ENCODE measurements at regions not wholly inside any gene's neighbourhood (a gene's known extent, or its start where the extent isn't known, plus 50 kb on each side); places are given as distances from the start of the nearest gene placed in this dataset.

DNA sequence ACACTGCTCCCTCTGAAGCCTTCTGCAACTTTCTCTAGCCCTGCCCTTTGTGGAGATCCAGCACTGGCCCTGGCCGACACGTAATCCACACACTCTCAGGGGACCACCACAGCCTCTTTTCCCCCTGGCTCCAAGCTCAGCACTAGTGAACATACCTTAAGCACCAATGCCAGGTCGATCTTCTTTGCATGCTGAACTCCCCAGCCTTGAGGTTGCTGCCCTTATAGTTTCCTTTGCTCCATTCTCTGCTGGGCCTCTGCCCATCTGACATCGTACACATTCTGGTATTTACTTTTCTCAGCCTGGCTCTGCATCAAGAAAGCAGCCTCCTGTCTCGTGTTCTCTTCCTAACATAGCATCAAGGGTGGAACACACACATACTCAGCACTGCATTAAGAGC lies 361.5 kb downstream of the LPIN1 start:
- no peaks in the 10 kb centered on the region for H3K79me2 ChIP-seq (ENCODE audit: control insufficient read depth, insufficient read depth, low read length)
- H3K4me1 ChIP-seq (ENCODE audit: control insufficient read depth, extremely low read depth, insufficient read depth, low read length): peaks cover 12% of the 10 kb centered on the region
- no peaks in the 10 kb centered on the region for H3K9me3 ChIP-seq (ENCODE audit: control insufficient read depth, low read depth, low read length)
- no peaks in the 10 kb centered on the region for H3K9me1 ChIP-seq (ENCODE audit: control insufficient read depth, extremely low read depth, insufficient read depth, low read length)
- H2AFZ ChIP-seq (ENCODE audit: control insufficient read depth, low read length): no peak overlapping the region
- dilution Hi-C loops (cut with MboI; ENCODE audit: extremely low pct_ligation_motif_present, low sequenced_read_pairs): no loop called here
- no peak for TF ChIP-seq EZH2 (IDR thresholded peaks at IDR 0.05; ENCODE audit: low read length)
- TF ChIP-seq, protein P1, sequence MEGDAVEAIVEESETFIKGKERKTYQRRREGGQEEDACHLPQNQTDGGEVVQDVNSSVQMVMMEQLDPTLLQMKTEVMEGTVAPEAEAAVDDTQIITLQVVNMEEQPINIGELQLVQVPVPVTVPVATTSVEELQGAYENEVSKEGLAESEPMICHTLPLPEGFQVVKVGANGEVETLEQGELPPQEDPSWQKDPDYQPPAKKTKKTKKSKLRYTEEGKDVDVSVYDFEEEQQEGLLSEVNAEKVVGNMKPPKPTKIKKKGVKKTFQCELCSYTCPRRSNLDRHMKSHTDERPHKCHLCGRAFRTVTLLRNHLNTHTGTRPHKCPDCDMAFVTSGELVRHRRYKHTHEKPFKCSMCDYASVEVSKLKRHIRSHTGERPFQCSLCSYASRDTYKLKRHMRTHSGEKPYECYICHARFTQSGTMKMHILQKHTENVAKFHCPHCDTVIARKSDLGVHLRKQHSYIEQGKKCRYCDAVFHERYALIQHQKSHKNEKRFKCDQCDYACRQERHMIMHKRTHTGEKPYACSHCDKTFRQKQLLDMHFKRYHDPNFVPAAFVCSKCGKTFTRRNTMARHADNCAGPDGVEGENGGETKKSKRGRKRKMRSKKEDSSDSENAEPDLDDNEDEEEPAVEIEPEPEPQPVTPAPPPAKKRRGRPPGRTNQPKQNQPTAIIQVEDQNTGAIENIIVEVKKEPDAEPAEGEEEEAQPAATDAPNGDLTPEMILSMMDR (optimal IDR thresholded peaks at IDR 0.05 in 1 of 3, IDR thresholded peaks at IDR 0.05 in 1 of 3, conservative IDR thresholded peaks at IDR 0.05 in 1 of 3; ENCODE audit: extremely low read depth in 1 of 3, insufficient read depth in 2 of 3, low read length in 3 of 3): no peak
- peak; percentile 20 for FAIRE-seq
- no peaks in the 10 kb centered on the region for H3K36me3 ChIP-seq (ENCODE audit: control insufficient read depth in 2 of 2, extremely low read depth in 1 of 2, insufficient read depth in 2 of 2, low read length in 2 of 2)
- no peaks in the 10 kb centered on the region for H4K20me1 ChIP-seq (ENCODE audit: control insufficient read depth, extremely low read depth, insufficient read depth, low read length)
- no peak for DNase-seq (ENCODE audit: low read depth, low spot score)
- no peak overlapping the region for H3K4me3 ChIP-seq (ENCODE audit: control insufficient read depth in 2 of 3, extremely low read depth in 1 of 3, insufficient read depth in 2 of 3, low read depth in 1 of 3, low read length in 3 of 3)
- H3K9ac ChIP-seq (ENCODE audit: control insufficient read depth, extremely low read depth, insufficient read depth, low read length): no peak overlapping the region
- no peak overlapping the region for H3K27ac ChIP-seq (ENCODE audit: control insufficient read depth, insufficient read depth, low read length)
- H3K4me2 ChIP-seq (ENCODE audit: control insufficient read depth, extremely low read depth, insufficient read depth, low read depth, low read length): no peak overlapping the region
- H3K27me3 ChIP-seq (ENCODE audit: control insufficient read depth, extremely low read depth, insufficient read depth, low read length): no peaks in the 10 kb centered on the region

DNA sequence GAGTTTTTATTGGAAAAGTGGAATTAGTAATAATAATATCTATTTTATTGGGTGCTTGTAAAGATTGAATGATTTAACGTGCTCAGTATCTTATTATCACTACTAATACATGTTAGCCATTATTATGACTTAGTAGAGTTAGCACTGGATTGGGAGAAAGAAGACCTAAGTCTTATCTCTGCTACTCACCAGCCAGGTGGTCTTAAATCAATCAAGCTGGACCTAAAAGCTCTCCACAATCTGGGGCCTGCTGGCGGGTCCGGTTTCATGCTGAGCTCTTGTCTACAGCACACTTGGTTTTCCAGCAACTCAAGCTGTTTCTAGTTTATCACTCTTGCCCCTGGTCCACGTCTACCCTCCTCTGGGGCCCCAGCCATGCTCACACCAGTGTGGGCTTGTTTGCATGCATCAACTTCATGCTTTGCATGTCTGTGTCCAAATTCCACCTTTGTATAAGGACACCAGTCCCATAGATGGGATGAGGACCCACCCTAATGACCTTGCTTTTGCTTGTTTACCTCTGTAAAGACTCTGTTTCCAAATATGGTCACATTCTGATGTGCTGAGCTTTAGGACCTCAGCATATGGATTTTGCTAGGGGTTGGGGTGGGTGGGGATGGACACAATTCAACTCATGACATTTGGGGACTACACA lies 363.1 kb downstream of the LPIN1 start:
- no peak for FAIRE-seq

More for the DNA sequence above, 363.1 kb downstream of the LPIN1 start:
- Histone ChIP-seq H3K9me3 (ENCODE audit: control insufficient read depth, low read depth, low read length) (no peaks in the 10 kb centered on the region), H2AFZ (ENCODE audit: control insufficient read depth, low read length) (no peak overlapping the region), H3K9me1 (ENCODE audit: control insufficient read depth, extremely low read depth, insufficient read depth, low read length) (no peaks in the 10 kb centered on the region), H3K4me3 (ENCODE audit: control insufficient read depth in 2 of 3, extremely low read depth in 1 of 3, insufficient read depth in 2 of 3, low read depth in 1 of 3, low read length in 3 of 3) (no peak overlapping the region), H3K36me3 (ENCODE audit: control insufficient read depth in 2 of 2, extremely low read depth in 1 of 2, insufficient read depth in 2 of 2, low read length in 2 of 2) (no peaks in the 10 kb centered on the region), H3K9ac (ENCODE audit: control insufficient read depth, extremely low read depth, insufficient read depth, low read length) (no peak overlapping the region), H3K27ac (ENCODE audit: control insufficient read depth, insufficient read depth, low read length) (no peak overlapping the region), H3K79me2 (ENCODE audit: control insufficient read depth, insufficient read depth, low read length) (no peaks in the 10 kb centered on the region), H3K4me2 (ENCODE audit: control insufficient read depth, extremely low read depth, insufficient read depth, low read depth, low read length) (no peak overlapping the region), H3K4me1 (ENCODE audit: control insufficient read depth, extremely low read depth, insufficient read depth, low read length) (peaks cover 12% of the 10 kb centered on the region), H3K27me3 (ENCODE audit: control insufficient read depth, extremely low read depth, insufficient read depth, low read length) (no peaks in the 10 kb centered on the region), H4K20me1 (ENCODE audit: control insufficient read depth, extremely low read depth, insufficient read depth, low read length) (no peaks in the 10 kb centered on the region)
- dilution Hi-C loops (cut with MboI; ENCODE audit: extremely low pct_ligation_motif_present, low sequenced_read_pairs): no loop called here
- DNase-seq (ENCODE audit: low read depth, low spot score): no peak
- TF ChIP-seq EZH2 (IDR thresholded peaks at IDR 0.05; ENCODE audit: low read length): no peak
- TF ChIP-seq, protein P1 (optimal IDR thresholded peaks at IDR 0.05 in 1 of 3, IDR thresholded peaks at IDR 0.05 in 1 of 3, conservative IDR thresholded peaks at IDR 0.05 in 1 of 3; ENCODE audit: extremely low read depth in 1 of 3, insufficient read depth in 2 of 3, low read length in 3 of 3): no peak
